ENCODE measurements at regions not wholly inside any gene's neighbourhood (a gene's known extent, or its start where the extent isn't known, plus 50 kb on each side); places are given as distances from the start of the nearest gene placed in this dataset.

DNA sequence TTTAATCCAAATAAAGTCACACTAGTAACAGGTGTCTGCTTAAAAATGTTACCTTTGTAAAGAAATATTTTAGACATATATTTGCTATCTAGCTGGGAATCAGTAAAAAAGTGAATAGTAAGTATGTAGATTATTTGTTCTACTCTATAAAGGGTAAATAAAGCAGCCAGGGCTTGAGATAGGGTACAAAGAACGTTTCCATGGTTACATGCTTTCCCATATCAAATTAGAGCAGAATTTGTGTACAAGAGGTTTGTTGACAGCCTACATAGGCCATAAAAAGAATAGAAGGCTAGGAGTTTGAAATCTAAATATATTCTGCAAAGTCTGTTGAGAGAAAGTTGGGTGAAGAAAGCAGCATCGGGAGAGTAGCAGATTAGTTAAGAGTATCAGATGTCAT is 160.9 kb upstream of the POU5F2 start:
- TF ChIP-seq, protein P1, sequence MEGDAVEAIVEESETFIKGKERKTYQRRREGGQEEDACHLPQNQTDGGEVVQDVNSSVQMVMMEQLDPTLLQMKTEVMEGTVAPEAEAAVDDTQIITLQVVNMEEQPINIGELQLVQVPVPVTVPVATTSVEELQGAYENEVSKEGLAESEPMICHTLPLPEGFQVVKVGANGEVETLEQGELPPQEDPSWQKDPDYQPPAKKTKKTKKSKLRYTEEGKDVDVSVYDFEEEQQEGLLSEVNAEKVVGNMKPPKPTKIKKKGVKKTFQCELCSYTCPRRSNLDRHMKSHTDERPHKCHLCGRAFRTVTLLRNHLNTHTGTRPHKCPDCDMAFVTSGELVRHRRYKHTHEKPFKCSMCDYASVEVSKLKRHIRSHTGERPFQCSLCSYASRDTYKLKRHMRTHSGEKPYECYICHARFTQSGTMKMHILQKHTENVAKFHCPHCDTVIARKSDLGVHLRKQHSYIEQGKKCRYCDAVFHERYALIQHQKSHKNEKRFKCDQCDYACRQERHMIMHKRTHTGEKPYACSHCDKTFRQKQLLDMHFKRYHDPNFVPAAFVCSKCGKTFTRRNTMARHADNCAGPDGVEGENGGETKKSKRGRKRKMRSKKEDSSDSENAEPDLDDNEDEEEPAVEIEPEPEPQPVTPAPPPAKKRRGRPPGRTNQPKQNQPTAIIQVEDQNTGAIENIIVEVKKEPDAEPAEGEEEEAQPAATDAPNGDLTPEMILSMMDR (IDR thresholded peaks at IDR 0.05; ENCODE audit: low read length, missing control alignments): no peak
- no peak for DNase-seq (ENCODE audit: low read depth)
- H3K4me3 ChIP-seq (replicated peaks; ENCODE audit: low read depth, low read length): no peak overlapping the region

DNA sequence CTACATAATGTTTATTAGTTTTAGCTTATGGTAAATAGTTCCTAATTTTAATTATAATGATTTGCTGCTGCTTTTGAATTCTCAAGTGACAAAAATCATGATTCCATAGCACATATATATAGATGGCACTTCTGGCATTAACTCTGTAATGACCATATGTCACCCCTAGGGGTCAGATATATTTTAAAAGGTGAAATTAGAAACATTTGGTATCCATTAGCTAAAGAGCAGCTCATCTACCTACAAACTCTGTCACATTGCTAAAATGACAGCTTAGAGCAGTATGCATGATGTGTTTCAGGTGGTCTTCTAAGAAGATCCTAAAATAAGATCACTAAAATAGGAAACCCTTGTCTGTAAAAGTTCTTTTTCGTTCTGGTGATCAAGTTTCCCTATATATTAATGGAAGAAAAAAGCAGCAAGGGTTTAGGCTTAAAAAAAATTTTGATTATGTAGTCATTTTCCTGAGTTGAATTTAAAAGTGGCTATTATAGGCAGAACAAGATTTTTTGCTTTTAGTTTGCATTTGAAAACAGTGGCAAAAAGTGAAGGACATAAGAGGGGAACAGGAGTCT is 157.7 kb upstream of the POU5F2 start:
- H3K4me3 ChIP-seq (replicated peaks; ENCODE audit: low read depth, low read length): no peak overlapping the region
- TF ChIP-seq, protein P1 (IDR thresholded peaks at IDR 0.05; ENCODE audit: low read length, missing control alignments): peak; percentile 44
- DNase-seq (ENCODE audit: low read depth): peak; percentile 20

DNA sequence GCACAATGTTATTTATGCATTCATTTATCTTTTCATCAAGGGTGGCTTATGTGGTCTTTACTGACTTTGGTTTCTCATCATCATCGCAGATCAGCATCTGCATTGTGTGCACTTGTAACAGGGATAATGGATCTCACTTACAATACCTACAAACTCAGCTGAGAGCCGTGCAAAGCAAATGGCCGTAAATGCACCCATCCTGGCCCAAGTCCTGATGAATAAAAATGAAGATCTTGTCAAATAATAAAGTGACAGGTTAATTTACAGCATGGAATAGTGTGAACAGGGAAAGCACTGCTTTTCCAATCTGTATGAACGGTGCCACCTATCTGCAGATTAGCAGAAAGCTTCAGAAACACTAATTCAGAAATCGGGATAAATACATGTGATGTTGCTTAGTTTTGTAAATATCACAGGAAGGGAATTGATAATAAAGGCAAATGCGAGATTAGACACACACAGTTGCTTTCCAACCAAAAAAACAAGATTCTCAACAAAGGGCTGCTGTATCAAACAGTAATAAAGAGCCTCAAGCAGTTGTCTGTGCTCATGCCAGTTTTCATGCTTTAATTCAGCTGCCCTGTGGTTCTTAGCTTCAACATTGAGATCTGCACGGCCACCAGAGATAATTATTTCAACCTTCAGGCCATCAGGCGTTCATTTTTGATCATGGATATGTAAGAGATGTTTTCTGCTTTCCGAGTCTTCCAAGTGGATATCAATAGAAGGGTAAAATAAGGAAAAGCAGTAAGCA is 153.4 kb upstream of the POU5F2 start:
- DNase-seq (ENCODE audit: low read depth): peak; percentile 30
- H3K4me3 ChIP-seq (replicated peaks; ENCODE audit: low read depth, low read length): no peak overlapping the region
- TF ChIP-seq, protein P1 (IDR thresholded peaks at IDR 0.05; ENCODE audit: low read length, missing control alignments): peak; percentile 67

DNA sequence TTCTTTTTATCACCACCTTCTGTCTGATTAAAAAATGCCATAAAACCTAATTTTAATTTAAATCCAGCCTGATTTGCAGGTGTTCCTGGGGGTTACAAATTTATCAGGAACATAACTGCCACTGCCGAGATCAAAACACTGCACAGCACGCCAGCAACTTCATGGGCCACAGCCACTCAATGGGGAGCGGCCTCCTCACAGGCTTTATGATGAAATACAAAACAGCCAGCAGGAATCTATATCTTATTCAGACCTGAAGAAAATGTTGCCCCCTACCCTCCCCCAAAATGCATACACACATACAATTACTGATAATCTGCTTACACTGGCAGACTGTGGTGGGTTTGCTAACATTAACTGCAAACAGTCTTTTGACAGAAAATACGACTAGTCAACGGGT is 151.7 kb upstream of the POU5F2 start:
- TF ChIP-seq, protein P1 (IDR thresholded peaks at IDR 0.05; ENCODE audit: low read length, missing control alignments): no peak
- H3K4me3 ChIP-seq (replicated peaks; ENCODE audit: low read depth, low read length): no peak overlapping the region
- no peak for DNase-seq (ENCODE audit: low read depth)

DNA sequence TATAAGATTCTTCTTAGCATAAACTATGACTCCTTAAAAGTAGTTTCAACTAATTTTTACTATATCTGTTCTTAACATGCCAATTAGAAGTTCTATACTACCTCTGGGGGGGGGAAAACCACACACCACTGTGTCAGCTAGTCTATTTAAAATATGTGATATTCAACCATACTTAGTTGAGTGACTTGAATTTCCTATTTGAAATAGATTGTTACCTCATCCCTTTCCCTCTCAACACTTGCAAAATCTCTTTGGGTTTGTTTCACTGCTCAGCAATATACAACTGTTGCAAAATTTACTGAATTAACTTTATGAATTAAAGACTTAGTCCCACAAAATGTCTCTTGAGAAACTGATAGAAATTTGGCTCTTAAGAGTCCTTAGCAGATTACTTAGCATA is 151.1 kb upstream of the POU5F2 start:
- TF ChIP-seq, protein P1 (IDR thresholded peaks at IDR 0.05; ENCODE audit: low read length, missing control alignments): no peak
- H3K4me3 ChIP-seq (replicated peaks; ENCODE audit: low read depth, low read length): no peak overlapping the region
- DNase-seq (ENCODE audit: low read depth): peak; percentile 14

DNA sequence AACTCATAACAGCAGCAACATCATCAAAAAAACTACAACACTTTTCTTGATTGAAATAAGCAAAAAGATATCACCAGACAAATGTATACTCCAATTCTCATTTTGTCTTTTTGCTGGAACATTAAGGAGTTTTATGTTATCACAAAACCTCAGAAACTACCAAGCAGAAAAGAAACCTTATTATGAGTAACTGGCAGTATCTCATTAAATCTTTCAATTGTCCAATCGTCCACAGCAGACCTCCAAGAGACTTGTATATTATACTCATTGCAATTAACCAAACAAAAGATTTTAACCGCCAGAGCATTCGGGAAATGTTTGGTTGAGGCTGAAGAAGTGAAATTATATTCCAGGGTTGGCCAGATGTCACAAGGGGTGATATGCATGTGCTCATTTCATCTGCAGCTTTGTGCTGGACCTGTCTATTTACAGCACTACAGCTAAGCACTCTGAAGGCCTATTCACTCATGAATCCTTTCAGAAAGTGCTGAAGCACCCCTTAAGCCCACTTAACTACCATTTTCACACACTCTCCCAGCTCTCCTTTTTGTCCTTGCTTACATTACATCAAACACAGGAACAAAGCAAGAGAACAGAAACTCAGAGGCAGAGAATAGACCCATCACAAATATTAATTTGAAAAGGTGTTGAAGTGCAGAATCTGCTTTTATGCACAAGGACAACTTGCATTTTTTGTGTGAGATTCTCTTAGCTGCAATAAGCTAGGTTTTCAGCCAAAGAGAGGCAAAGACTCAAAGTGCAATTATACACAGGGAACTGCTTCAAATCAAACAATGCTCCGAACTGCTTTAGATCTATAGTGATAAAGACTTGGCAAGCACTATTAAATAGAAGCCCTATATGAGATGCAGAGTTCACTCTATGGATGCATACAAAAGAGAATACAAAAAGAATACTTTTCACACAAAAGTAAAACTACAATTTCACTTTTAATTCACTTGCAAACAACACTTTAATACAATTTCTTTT is 150.4 kb upstream of the POU5F2 start:
- no peak for DNase-seq (ENCODE audit: low read depth)
- TF ChIP-seq, protein P1 (IDR thresholded peaks at IDR 0.05; ENCODE audit: low read length, missing control alignments): no peak
- H3K4me3 ChIP-seq (replicated peaks; ENCODE audit: low read depth, low read length): no peak overlapping the region

All from fibroblast of pulmonary artery (primary cell).